Caco-2 (cell line): ENCODE measurements at regions not wholly inside any gene's neighbourhood (a gene's known extent, or its start where the extent isn't known, plus 50 kb on each side); places are given as distances from the start of the nearest gene placed in this dataset.

Experiments
- BruUV-seq: library from RNA; stranded (reverse); fragments of 400-500 nt; replicated peaks from 2 replicates; lab custom pipeline; 2021; lab: Mats Ljungman, UMichigan
- CTCF ChIA-PET: fragments of 300-600 bp; sonication (Branson Sonifier 250); formaldehyde crosslinking; loops from one replicate; lab custom pipeline; 2022; ENCODE audit warnings: antibody characterized with exemption; lab: Charles Lee
- POLR2A ChIA-PET: fragments of 300-600 bp; sonication (Branson Sonifier 250); formaldehyde crosslinking; loops from one replicate; lab custom pipeline; 2022; ENCODE audit warnings: antibody characterized with exemption; lab: Charles Lee
- DNase-seq, 2 experiments: peaks; one replicate each; pipeline versions ENCODE4 v3.0.0 to v3.0.0-alpha.2; 2020 to 2022
- H3K27me3 ChIP-seq: replicated peaks from 2 replicates; pipeline ENCODE4 v1.6.0; 2011; ENCODE audit warnings: low read length; ENCODE audit not compliant: control insufficient read depth, insufficient read depth
- H3K36me3 ChIP-seq: 2 replicates; pipeline ENCODE4 v1.5.1; 2011; ENCODE audit warnings: low read length; ENCODE audit not compliant: control insufficient read depth, insufficient read depth
- H3K4me1 ChIP-seq: fragments of 250-450 bp; sonication (Bioruptor Pico); 2 replicates; pipeline ENCODE4 v1.5.1; 2020; ENCODE audit warnings: mild to moderate bottlenecking
- H3K4me3 ChIP-seq: 2 replicates; pipeline ENCODE4 v1.5.1; 2011; ENCODE audit warnings: low read depth, mild to moderate bottlenecking, control low read depth, low read length
- H3K9me3 ChIP-seq: fragments of 250-450 bp; sonication (Bioruptor Pico); 2 replicates; pipeline ENCODE4 v1.5.1; 2020; ENCODE audit warnings: mild to moderate bottlenecking, moderate library complexity
- H3K27ac Mint-ChIP-seq: one replicate; pipeline ENCODE4 v1.8.0; 2022; ENCODE audit warnings: mixed read lengths; ENCODE audit not compliant: unreplicated experiment
- H3K27me3 Mint-ChIP-seq: one replicate; pipeline ENCODE4 v1.8.0; 2022; ENCODE audit warnings: mixed read lengths; ENCODE audit not compliant: insufficient read depth, unreplicated experiment
- H3K36me3 Mint-ChIP-seq: one replicate; pipeline ENCODE4 v1.8.0; 2022; ENCODE audit warnings: mild to moderate bottlenecking, mixed read lengths; ENCODE audit not compliant: insufficient read depth, unreplicated experiment
- H3K4me1 Mint-ChIP-seq: one replicate; pipeline ENCODE4 v1.8.0; 2022; ENCODE audit warnings: low read depth, mixed read lengths; ENCODE audit not compliant: unreplicated experiment
- H3K4me3 Mint-ChIP-seq: one replicate; pipeline ENCODE4 v1.8.0; 2022; ENCODE audit warnings: mild to moderate bottlenecking, moderate library complexity, mixed read lengths; ENCODE audit not compliant: unreplicated experiment
- H3K9me3 Mint-ChIP-seq: one replicate; pipeline ENCODE4 v1.8.0; 2022; ENCODE audit warnings: mixed read lengths; ENCODE audit not compliant: unreplicated experiment
- CTCF ChIP-seq, 2 experiments: fragments of 200-600 bp in 1 of 2; IDR thresholded peaks; 1 replicate in 1 of 2; 2 replicates in 1 of 2; pipeline versions ENCODE4 v1.5.1 to v1.8.0; 2011 to 2022; ENCODE audit warnings: antibody characterized with exemption in 1 of 2, control low read depth in 1 of 2, inconsistent platforms in 1 of 2, low read depth in 1 of 2, low read length in 1 of 2, mild to moderate bottlenecking in 1 of 2, moderate library complexity in 1 of 2; ENCODE audit not compliant: insufficient read depth in 1 of 2, severe bottlenecking in 1 of 2, unreplicated experiment in 1 of 2
- intact Hi-C: fragments of 100-400 bp; cut with micrococcal nuclease; formaldehyde crosslinking; loops from one replicate; pipeline ENCODE4 v1.10.0; 2022; ENCODE audit not compliant: unreplicated experiment

DNA sequence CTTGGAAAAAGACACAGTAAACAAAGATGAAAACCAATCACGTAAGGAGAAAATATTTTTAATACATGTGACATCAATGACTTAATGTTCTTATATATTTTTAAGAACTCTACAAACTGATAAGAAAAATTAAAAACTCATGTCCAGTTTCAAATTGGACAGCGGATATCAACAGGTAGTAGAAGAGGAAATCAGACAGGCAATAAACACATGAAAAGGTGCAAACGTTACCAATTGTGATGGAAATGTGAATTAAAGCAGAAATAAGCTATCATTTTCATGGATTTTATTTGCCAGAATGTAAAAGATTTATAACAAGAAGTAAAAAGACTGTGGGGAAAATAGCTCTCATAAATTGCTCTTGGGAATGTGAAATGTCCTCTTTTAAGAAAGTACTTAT is 382.3 kb downstream of the DLEU7 start:
- H3K36me3 Mint-ChIP-seq, result no peaks in the 10 kb centered on the region
- Histone ChIP-seq H3K27me3 (no peaks in the 10 kb centered on the region), H3K9me3 (no peaks in the 10 kb centered on the region; the same call in 1 of the 2 replicates), H3K4me1 (peaks cover 8% of the 10 kb centered on the region), H3K4me3 (no peak overlapping the region), H3K36me3 (no peaks in the 10 kb centered on the region)
- ChIA-PET POLR2A (no interaction called here), CTCF (no interaction called here)
- no peak overlapping the region for H3K27ac Mint-ChIP-seq
- no peaks in the 10 kb centered on the region for H3K27me3 Mint-ChIP-seq
- DNase-seq, result no peak
- no peaks in the 10 kb centered on the region for H3K9me3 Mint-ChIP-seq
- peaks cover 10% of the 10 kb centered on the region for H3K4me1 Mint-ChIP-seq
- BruUV-seq, result no TSS peak
- TF ChIP-seq CTCF (IDR thresholded peaks at IDR 0.05; ENCODE audit: insufficient read depth in 1 of 2, low read depth in 1 of 2, low read length in 1 of 2, severe bottlenecking in 1 of 2, unreplicated experiment in 1 of 2), result no peak
- intact Hi-C loops, result no loop called here
- H3K4me3 Mint-ChIP-seq, result no peak overlapping the region

- intact Hi-C loops, result no loop called here
- no peaks in the 10 kb centered on the region for H3K4me1 ChIP-seq
- no peak overlapping the region for H3K4me3 ChIP-seq
- H3K27me3 Mint-ChIP-seq, result no peaks in the 10 kb centered on the region
- H3K9me3 ChIP-seq, result no peaks in the 10 kb centered on the region; the same call in 1 of the 2 replicates
- H3K4me1 Mint-ChIP-seq, result no peaks in the 10 kb centered on the region
- CTCF ChIA-PET, result no interaction called here
- no peak for DNase-seq
- H3K9me3 Mint-ChIP-seq, result no peaks in the 10 kb centered on the region
- no peaks in the 10 kb centered on the region for H3K36me3 Mint-ChIP-seq
- no peak overlapping the region for H3K4me3 Mint-ChIP-seq
- H3K27me3 ChIP-seq, result no peaks in the 10 kb centered on the region
- no peak overlapping the region for H3K27ac Mint-ChIP-seq
- POLR2A ChIA-PET, result no interaction called here
- no TSS peak for BruUV-seq
- H3K36me3 ChIP-seq, result no peaks in the 10 kb centered on the region
- TF ChIP-seq CTCF (IDR thresholded peaks at IDR 0.05; ENCODE audit: insufficient read depth in 1 of 2, low read depth in 1 of 2, low read length in 1 of 2, severe bottlenecking in 1 of 2, unreplicated experiment in 1 of 2), result no peak
Measured at GRCh38 chr13:50463719-50464118, 379.8 kb downstream of the DLEU7 start.

DNA sequence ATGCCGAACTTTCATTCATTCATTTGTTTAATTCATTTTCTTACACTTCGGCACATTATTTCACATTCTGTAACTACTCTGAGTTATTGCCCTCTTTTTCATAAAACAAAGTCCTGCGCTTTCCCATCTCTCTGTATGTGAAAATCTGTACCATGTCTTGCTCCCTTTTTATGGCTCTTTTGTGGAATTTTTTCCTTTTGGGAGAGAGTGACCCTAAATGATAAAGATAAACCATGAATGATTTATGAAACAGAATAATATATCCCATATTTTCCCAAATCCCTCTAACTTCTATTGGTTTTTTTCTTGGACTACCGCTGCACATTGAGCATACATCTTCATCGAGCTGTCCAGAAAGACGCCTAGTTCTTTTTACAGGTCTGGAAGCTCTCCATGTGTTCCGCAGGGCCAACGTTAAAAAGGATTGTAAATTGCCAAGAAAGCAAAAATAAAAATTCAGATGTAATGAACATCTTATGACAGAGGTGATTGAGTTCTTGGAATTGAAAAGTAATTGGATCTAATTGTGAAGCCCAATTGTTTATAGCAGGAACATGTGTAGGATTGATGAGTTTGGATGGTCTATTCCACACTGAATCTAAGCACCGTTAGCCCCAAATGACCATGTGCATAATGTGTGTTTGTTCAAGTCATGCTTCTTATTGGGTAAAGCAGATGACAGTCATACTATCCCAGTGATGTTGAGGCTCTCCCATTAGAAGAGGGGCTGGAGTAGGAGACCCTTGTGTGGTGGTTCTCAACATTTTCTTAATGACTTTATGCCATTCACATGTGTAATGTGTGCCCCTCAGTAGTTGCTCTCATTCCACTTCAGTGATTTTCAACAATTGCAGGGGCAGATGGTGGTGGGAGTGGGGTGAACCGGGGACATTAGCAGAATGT is 378.9 kb downstream of the DLEU7 start:
- no peak overlapping the region for H3K4me3 ChIP-seq

More for the DNA sequence above, 378.9 kb downstream of the DLEU7 start:
- H3K27me3 ChIP-seq, result no peaks in the 10 kb centered on the region
- CTCF ChIA-PET, result no interaction called here
- no peaks in the 10 kb centered on the region; the same call in 1 of the 2 replicates for H3K9me3 ChIP-seq
- no TSS peak for BruUV-seq
- no peak overlapping the region for H3K4me3 Mint-ChIP-seq
- no peak overlapping the region for H3K27ac Mint-ChIP-seq
- TF ChIP-seq CTCF (IDR thresholded peaks at IDR 0.05; ENCODE audit: insufficient read depth in 1 of 2, low read depth in 1 of 2, low read length in 1 of 2, severe bottlenecking in 1 of 2, unreplicated experiment in 1 of 2), result no peak
- POLR2A ChIA-PET, result no interaction called here
- H3K4me1 Mint-ChIP-seq, result no peaks in the 10 kb centered on the region
- intact Hi-C loops, result no loop called here
- no peaks in the 10 kb centered on the region for H3K36me3 ChIP-seq
- H3K4me1 ChIP-seq, result no peaks in the 10 kb centered on the region
- H3K27me3 Mint-ChIP-seq, result no peaks in the 10 kb centered on the region
- no peak for DNase-seq
- H3K36me3 Mint-ChIP-seq, result no peaks in the 10 kb centered on the region
- no peaks in the 10 kb centered on the region for H3K9me3 Mint-ChIP-seq
